HepG2 (cell line): ENCODE measurements at regions not wholly inside any gene's neighbourhood (a gene's known extent, or its start where the extent isn't known, plus 50 kb on each side); places are given as distances from the start of the nearest gene placed in this dataset.

ENCODE experiments used
- ATAC-seq: fragments of 200-7000 bp; cut with Tn5 transposase; 3 replicates; pipeline ENCODE4 v1.9.1; 2020; ENCODE audit warnings: mild to moderate bottlenecking, moderate library complexity
- BruUV-seq: library from RNA; stranded (reverse); fragments of 400-500 nt; replicated peaks from 2 replicates; lab custom pipeline; 2021; lab: Mats Ljungman, UMichigan
- CTCF ChIA-PET: fragments of 300-600 bp; formaldehyde crosslinking; extraction: SDS; loops from one replicate; lab custom pipeline; 2021; ENCODE audit warnings: low total read pairs, inconsistent platforms, low intra/inter-chr PET ratio; lab: Yijun Ruan, JAX
- POLR2A ChIA-PET: fragments of 350-600 bp; sonication (Branson Sonifier 250); formaldehyde crosslinking; loops from one replicate; lab custom pipeline; 2020; ENCODE audit warnings: antibody characterized with exemption, inconsistent platforms; lab: Yijun Ruan, JAX
- DNase-seq: peaks from one replicate; pipeline ENCODE4 v3.0.0-alpha.2; 2015; ENCODE audit warnings: low spot score
- FAIRE-seq: peaks from 3 replicates; lab custom pipeline; 2011; peaks lifted over from hg19 to GRCh38; lab: Jason Lieb, UNC
- H2AFZ ChIP-seq: one replicate; pipeline ENCODE4 v1.6.1; 2011; ENCODE audit warnings: low read length, inconsistent platforms
- H3K27ac ChIP-seq: fragments of 300-600 bp; 3 replicates; pipeline ENCODE4 v1.8.0; 2011; ENCODE audit warnings: mixed run types, mild to moderate bottlenecking, mixed read lengths, low read length, inconsistent platforms; ENCODE audit not compliant: insufficient read depth; ENCODE audit errors: extremely low read length
- H3K27me3 ChIP-seq, 2 experiments: fragments of 200-600 bp in 1 of 2; 2 replicates in 1 of 2; 3 replicates in 1 of 2; pipeline versions ENCODE4 v1.6.0 to v1.8.0; 2011; ENCODE audit warnings: low read length in 2 of 2, mild to moderate bottlenecking in 2 of 2, moderate library complexity in 2 of 2, inconsistent platforms in 1 of 2; ENCODE audit not compliant: insufficient read depth in 2 of 2, control insufficient read depth in 1 of 2
- H3K36me3 ChIP-seq, 2 experiments: fragments of 200-600 bp in 1 of 2; replicated peaks in 1 of 2; 2 replicates in 1 of 2; 3 replicates in 1 of 2; pipeline versions ENCODE4 v1.5.1 to v1.8.0; 2011; ENCODE audit warnings: low read length in 2 of 2, inconsistent platforms in 1 of 2; ENCODE audit not compliant: insufficient read depth in 2 of 2, control insufficient read depth in 1 of 2
- H3K4me1 ChIP-seq: 2 replicates; pipeline ENCODE4 v1.5.1; 2012; ENCODE audit warnings: low read length, inconsistent platforms; ENCODE audit not compliant: insufficient read depth
- H3K4me2 ChIP-seq: 2 replicates; pipeline ENCODE4 v1.6.0; 2011; ENCODE audit warnings: low read depth, low read length, inconsistent platforms
- H3K4me3 ChIP-seq, 3 experiments: fragments of 200-600 bp in 1 of 3; sonication (generic), shearing (Covaris generic) in 1 of 3; replicated peaks in 1 of 3; 2 replicates each; pipeline ENCODE4 v1.5.1; 2011 to 2016; ENCODE audit warnings: low read length in 3 of 3, inconsistent platforms in 2 of 3, low read depth in 2 of 3, mild to moderate bottlenecking in 2 of 3, control low read depth in 1 of 3, mixed read lengths in 1 of 3; ENCODE audit not compliant: insufficient read depth in 1 of 3
- H3K79me2 ChIP-seq: one replicate; pipeline ENCODE4 v1.6.1; 2011; ENCODE audit warnings: low read length, inconsistent platforms; ENCODE audit not compliant: insufficient read depth
- H3K9ac ChIP-seq: 2 replicates; pipeline ENCODE4 v1.6.0; 2011; ENCODE audit warnings: mild to moderate bottlenecking, low read depth, low read length, inconsistent platforms; ENCODE audit not compliant: insufficient read depth
- H3K9me3 ChIP-seq: 2 replicates; pipeline ENCODE4 v1.5.1; 2012; ENCODE audit warnings: mild to moderate bottlenecking, low read length
- H4K20me1 ChIP-seq: 2 replicates; pipeline ENCODE4 v1.6.0; 2011; ENCODE audit warnings: inconsistent platforms, mild to moderate bottlenecking, low read length, moderate library complexity; ENCODE audit not compliant: insufficient read depth
- ASH2L ChIP-seq: fragments of 300-600, 200-600 bp; sonication (generic); IDR thresholded peaks from 2 replicates; pipeline ENCODE4 v1.7.0; 2017; ENCODE audit warnings: low read depth, mild to moderate bottlenecking, moderate library complexity, mixed read lengths, low read length; ENCODE audit not compliant: insufficient read length
- BHLHE40 ChIP-seq: IDR thresholded peaks from 2 replicates; pipeline ENCODE4 v1.6.1; 2011; ENCODE audit warnings: low read length, improper control_type of control experiment
- JUND ChIP-seq: sonication (generic); formaldehyde crosslinking; IDR thresholded peaks from 2 replicates; pipeline ENCODE4 v1.8.0; 2022; ENCODE audit warnings: mild to moderate bottlenecking, missing genetic modification reagents
- ZNF350 ChIP-seq: sonication (generic); formaldehyde crosslinking; IDR thresholded peaks from 2 replicates; pipeline ENCODE4 v1.4.0; 2020; ENCODE audit warnings: mild to moderate bottlenecking, low read depth, missing genetic modification reagents, borderline replicate concordance
- ZSCAN22 ChIP-seq: sonication (generic); formaldehyde crosslinking; IDR thresholded peaks from 2 replicates; pipeline ENCODE4 v1.4.0; 2020; ENCODE audit warnings: mild to moderate bottlenecking, missing genetic modification reagents
- WGBS: methylation state at CpG from one replicate; pipeline ENCODE4 v1.1.6; 2017; ENCODE audit warnings: low lambda C conversion rate; 5-methylcytosine and 5-hydroxymethylcytosine counted together
- in situ Hi-C: cut with HindIII; loops from 2 replicates; pipeline ENCODE4 v1.10.0; 2017; ENCODE audit warnings: low pct_unique_long_range_greater_than_20kb; ENCODE audit not compliant: extremely low pct_ligation_motif_present
- intact Hi-C: fragments of 100-400 bp; cut with micrococcal nuclease; formaldehyde crosslinking; loops from one replicate; pipeline ENCODE4 v1.10.0; 2022; ENCODE audit not compliant: unreplicated experiment
- TF ChIP-seq, protein P1 (sequence below), 2 experiments: sonication (generic) in 1 of 2; formaldehyde crosslinking in 1 of 2; IDR thresholded peaks; 2 replicates each; pipeline versions ENCODE4 v1.6.1 to v1.9.0; 2014 to 2022; ENCODE audit warnings: antibody characterized with exemption in 1 of 2, borderline replicate concordance in 1 of 2, inconsistent platforms in 1 of 2, low read depth in 1 of 2, missing genetic modification reagents in 1 of 2

- TF ChIP-seq BHLHE40 (no peak), ZNF350 (no peak), JUND (no peak), ZSCAN22 (CRISPR knock-in tag) (no peak), ASH2L (no peak)
- TF ChIP-seq, protein P1, sequence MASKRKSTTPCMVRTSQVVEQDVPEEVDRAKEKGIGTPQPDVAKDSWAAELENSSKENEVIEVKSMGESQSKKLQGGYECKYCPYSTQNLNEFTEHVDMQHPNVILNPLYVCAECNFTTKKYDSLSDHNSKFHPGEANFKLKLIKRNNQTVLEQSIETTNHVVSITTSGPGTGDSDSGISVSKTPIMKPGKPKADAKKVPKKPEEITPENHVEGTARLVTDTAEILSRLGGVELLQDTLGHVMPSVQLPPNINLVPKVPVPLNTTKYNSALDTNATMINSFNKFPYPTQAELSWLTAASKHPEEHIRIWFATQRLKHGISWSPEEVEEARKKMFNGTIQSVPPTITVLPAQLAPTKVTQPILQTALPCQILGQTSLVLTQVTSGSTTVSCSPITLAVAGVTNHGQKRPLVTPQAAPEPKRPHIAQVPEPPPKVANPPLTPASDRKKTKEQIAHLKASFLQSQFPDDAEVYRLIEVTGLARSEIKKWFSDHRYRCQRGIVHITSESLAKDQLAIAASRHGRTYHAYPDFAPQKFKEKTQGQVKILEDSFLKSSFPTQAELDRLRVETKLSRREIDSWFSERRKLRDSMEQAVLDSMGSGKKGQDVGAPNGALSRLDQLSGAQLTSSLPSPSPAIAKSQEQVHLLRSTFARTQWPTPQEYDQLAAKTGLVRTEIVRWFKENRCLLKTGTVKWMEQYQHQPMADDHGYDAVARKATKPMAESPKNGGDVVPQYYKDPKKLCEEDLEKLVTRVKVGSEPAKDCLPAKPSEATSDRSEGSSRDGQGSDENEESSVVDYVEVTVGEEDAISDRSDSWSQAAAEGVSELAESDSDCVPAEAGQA (IDR thresholded peaks at IDR 0.05; ENCODE audit: low read depth) = no peak
- TF ChIP-seq, protein P1 (CRISPR knock-in tag; IDR thresholded peaks at IDR 0.05; ENCODE audit: borderline replicate concordance) = no peak
- CTCF ChIA-PET = no interaction called here
- intact Hi-C loops (no loop called here), in situ Hi-C loops (no loop called here)
- POLR2A ChIA-PET = no interaction called here
- Histone ChIP-seq H4K20me1 (no peaks in the 10 kb centered on the region), H2AFZ (no peak overlapping the region), H3K79me2 (no peaks in the 10 kb centered on the region), H3K4me3 (no peak overlapping the region), H3K36me3 (no peaks in the 10 kb centered on the region), H3K9ac (no peak overlapping the region), H3K4me1 (no peaks in the 10 kb centered on the region), H3K27ac (no peak overlapping the region), H3K9me3 (no peaks in the 10 kb centered on the region), H3K27me3 (no peaks in the 10 kb centered on the region), H3K4me2 (no peak overlapping the region)
- DNase-seq = no peak
- WGBS = 10% methylated on average over 10 of the region's 10 CpGs
- no peak for FAIRE-seq
- no TSS peak for BruUV-seq
- no peak for ATAC-seq
Measured at GRCh38 chr20:24124951-24125650, 136.5 kb upstream of the GGTLC1 start.
